HG02588 (cell line): ENCODE measurements at regions not wholly inside any gene's neighbourhood (a gene's known extent, or its start where the extent isn't known, plus 50 kb on each side); places are given as distances from the start of the nearest gene placed in this dataset.
A peak's percentile ranks its signal among the peaks of the same experiment; 100 is the strongest.
"Not testable (repeated sequence)": the region's sequence is repeated elsewhere in the genome, so short reads cannot be mapped to it uniquely, and the experiment has no call there.

ENCODE experiments used
- ATAC-seq: cut with Tn5 transposase; IDR thresholded peaks from one replicate; pipeline ENCODE4 v1.9.1; 2021; ENCODE audit warnings: mild to moderate bottlenecking, moderate library complexity; ENCODE audit not compliant: unreplicated experiment

DNA sequence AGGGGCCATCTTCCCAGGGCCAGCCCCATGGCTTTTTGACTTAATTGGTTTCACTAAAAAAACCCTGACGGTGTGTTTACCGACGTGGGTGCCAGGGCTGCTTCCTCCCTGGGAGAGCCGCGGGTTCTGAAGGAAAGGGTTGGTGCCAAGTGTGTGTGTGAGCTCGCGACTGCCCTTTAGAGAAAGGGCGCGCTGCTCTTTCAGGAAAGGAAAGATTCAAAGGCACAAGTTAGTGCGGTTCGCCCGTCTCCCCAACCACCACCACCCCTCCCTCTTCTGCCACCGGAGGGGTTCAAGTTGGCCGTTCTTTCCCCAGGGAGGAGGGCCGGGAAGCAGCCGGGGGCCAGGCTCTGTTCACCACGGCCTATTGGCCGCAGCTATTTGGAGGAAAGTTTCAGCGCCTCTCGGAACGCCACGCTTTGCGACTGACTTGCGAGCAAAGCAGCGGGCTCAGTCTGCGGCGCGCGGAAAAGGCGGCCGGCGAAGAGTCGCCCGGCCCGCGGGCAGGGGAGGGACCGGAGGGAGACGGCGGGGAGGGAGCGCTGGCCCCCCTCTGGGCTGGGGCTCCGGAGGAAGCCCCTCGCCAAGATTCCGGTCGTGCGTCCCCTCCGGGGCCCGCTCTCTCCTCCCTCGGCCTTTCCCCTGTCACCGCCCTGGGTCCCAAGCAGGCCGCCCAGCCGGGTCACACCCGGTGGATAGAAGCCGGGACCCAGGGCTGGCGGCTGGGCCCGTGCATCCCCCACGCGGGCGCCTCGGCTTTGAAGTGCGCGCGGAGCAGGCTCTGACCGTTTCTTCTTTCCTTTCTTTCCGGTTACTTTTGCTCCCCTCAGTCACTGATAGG is 165.9 kb upstream of the PPP1R3A start:
- no peak for ATAC-seq

DNA sequence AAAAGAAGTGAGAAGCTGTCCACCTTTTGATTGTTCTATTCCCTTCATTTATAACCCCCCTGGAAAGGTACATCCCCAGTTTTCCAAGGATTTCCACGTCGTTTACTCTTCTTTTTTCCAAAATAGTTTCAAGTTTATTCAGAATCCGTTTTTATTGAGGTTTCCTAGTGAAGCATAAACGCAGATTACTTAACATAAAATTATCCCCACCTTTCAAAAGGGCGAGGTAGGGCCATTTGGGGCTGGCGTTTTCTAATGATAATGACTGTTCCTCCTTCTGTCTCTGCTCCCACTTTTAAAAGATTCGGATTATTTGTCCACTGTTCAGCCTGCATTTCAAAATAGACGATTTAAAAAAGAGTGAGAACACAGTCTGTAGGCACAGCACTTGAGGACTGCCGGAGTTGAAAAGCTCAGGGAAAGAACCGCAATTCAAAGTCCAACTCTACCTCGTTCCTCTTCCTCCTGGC is 165.2 kb upstream of the PPP1R3A start:
- ATAC-seq: no peak

DNA sequence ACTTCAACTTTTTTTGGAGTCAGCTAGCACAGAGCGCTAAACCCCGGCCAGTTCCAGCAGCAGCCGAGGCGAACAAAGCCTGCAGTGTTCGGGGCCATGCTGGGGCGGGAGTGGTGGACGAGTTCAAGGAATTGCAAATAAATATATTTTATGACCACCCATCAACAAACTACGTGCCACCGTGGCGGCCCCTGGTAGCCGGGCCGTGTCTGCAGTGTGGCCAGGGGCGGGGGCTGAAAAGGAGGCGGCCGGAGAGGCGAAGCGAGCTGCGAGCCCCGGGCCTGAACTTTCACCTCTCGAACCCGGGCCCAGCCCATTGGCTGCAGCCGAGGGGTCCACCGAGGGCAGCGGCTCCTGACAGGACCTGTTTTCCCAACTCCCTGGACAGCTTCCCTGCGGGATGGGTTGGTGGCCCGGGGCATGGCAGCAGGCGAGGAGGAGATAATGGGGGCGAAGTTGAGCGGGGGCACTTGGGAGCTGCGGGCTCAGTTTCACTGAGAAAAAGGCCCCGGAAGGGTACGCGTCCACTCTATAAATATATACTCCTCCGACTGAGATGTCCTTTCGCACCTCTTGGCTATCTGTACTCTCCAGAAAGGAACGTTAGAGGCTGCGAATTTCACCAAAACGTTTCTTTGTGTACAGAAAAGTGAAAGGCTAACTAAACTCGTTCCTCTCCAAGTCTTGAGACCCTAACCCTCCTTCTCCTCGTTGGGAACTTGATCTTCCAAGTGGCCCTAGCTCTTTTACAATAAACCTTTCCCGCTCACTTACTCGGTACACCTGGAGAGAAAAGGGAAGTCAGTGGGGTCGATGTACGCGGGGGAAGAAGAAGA is 164.6 kb upstream of the PPP1R3A start:
- ATAC-seq: no peak

DNA sequence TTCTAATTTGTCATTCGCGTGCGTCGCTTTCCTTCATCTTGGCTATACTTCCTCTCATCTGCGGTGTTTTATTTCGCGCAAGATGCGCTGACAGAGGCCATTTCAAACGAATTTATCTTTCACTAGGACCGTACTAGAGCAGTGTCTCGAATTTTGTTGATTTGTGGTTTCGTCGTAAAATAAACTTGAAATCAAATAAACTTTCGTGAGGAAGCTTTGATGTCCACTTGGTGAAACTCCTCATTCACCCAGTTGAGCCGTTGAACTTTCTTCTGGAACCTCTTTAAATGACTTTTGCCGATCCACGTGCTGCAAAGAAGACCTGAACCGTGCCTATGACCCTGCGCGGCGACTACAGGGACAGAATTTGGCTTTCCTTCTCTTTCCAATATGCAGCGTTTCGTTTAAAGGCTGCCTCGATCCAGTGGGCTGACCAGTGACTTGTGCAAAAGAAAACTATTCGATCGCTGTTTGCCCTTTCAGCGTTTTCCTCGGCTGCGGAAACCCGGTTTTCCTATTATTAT is 163.9 kb upstream of the PPP1R3A start:
- ATAC-seq: no peak

DNA sequence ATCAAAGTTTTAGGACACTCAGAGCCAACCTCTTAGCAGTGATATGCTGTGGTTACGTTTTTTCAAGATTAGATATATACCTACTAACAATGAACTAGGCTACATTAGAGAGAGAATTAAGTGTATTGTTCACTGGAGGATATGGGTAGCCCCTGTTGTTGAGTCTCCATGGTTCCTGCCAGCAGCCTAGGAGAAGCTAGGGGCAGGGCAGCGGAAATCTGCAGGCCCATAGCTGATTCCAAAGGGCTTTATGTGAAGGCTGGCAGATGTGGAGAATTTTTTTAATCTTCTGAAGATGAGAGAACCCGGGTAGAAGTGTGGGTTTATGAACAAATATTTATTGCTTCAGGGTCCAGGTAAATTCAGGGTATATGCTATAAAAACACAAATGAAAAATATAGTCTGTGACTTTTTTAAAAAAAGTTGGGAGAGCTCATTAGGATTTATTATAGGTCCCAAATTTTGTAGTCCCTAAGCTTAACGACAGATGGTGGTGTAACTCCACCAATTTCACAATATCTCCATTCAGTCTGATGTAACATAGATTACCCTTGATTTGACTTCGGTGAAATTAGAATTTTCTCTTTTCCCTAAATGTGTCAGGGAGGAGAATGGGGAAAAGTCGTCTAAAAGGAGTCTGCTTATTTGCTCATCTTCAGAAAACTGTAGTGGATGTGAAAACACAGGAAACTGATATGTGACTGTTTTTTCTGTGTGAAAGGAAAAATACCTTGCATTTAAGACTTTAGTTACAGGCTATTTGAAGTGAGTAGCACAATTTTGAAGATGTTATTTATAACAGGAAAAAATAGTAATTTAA is 163.0 kb upstream of the PPP1R3A start:
- no peak for ATAC-seq

DNA sequence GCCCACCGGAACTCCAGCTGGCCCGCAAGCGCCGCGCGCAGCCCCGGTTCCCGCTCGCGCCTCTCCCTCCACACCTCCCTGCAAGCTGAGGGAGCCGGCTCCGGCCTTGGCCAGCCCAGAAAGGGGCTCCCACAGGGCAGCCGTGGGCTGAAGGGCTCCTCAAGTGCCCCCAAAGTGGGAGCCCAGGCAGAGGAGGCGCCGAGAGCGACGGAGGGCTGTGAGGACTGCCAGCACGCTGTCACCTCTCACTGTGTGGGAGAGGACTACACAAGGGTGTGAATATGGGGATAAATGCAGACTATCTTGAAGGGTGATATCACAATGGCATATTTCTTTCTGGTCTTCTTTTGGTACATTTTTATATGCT is 158.3 kb upstream of the PPP1R3A start:
- not testable (repeated sequence) for ATAC-seq

DNA sequence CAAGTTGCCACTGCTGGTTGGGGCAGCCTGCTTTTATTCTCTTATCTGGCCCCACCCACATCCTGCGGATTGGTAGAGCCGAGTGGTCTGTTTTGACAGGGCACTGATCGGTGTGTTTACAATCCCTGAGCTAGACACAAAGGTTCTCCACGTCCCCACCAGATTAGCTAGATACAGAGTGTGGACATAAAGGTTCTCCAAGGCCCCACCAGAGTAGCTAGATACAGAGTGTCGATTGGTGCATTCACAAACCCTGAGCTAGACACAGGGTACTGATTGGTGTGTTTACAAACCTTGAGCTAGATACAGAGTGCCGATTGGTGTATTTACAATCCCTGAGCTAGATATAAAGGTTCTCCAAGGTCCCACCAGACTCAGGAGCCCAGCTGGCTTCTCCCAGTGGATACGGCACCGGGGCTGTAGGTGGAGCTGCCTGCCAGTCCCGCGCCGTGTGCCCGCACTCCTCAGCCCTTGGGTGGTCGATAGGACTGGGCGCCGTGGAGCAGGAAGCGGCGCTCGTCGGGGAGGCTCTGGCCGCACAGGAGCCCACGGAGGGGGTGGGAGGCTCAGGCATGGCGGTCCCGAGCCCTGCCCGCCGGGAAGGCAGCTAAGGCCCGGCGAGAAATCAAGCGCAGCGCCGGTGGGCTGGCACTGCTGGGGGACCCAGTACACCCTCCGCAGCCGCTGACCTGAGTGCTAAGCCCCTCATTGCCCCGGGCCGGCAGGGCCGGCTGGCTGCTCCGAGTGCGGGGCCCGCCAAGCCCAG is 157.8 kb upstream of the PPP1R3A start:
- ATAC-seq: not testable (repeated sequence)

DNA sequence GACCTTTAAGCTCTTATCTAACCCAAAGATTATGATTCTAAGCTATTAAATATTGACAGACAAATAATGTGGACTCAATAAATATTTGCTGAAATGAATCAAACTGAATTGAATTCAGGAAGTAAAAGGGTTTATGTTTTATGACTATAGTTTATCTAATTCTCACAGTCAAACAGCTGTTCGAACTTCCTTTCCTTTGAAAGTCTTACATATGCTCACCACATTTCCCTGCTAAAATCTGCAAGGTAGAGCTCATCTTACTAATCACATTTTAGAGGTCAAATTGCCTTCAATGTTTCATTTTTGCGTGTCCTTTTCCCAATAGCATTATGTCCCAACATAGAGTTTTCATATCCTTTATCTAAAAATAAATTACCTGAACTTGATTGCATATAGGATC is 154.9 kb upstream of the PPP1R3A start:
- ATAC-seq: no peak

DNA sequence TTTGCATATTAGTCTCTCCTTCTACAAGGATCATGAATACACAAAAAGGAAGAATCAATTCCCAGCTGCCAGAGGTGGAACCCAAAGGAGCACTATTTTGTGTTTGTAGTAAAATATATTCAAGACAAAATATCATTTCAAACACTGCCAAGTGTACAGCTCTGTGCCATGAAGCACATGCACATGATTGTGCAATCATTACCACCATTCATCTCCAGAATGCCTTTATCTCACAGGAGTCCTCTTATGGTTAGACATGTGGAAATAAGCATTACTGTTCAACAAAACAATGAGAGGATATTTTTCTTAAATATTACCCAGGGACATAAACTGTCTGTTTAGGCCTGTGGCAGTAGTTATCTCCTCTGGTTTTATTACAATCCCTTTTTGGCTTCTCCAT is 151.4 kb upstream of the PPP1R3A start:
- no peak for ATAC-seq

DNA sequence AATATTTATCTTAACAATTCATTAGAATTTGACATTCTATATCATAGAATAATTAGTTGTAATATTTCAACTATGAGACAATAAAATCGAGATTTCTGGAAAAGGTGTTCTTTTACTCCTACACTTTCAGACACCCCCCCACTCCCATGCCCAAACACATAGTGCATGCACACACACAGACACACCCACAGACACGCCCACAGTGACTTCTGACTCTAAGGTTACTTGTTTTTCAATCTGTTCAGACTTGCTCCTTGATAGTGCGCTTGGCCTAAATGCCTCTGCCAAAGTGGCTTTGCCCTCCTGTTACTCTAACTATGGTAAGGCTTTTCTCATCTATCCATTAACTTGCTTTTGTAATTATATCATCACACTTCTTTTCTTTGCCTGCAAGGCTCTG is 144.0 kb upstream of the PPP1R3A start:
- ATAC-seq: no peak

DNA sequence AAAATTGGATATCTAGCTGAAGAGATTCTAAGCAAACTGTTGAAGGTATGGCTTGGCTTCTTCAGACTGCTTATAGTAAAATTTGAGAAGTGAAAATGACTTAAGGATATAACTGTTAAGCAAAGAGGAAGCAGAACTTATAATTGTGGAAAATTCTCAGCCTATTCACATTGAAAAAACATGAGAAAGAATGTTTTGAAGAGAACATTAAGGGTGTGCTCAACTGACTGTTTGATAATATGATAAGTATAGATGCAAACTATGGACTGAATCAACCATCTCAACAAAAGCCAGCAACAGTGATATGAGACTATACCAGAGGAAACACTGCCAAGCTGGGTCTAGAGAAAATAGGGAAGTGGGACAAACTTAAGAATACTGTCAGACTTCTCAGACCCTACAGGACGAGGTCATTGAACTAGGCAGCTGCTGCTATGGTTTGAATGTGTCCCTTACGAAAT is 133.1 kb upstream of the PPP1R3A start:
- ATAC-seq: peak; percentile 89

DNA sequence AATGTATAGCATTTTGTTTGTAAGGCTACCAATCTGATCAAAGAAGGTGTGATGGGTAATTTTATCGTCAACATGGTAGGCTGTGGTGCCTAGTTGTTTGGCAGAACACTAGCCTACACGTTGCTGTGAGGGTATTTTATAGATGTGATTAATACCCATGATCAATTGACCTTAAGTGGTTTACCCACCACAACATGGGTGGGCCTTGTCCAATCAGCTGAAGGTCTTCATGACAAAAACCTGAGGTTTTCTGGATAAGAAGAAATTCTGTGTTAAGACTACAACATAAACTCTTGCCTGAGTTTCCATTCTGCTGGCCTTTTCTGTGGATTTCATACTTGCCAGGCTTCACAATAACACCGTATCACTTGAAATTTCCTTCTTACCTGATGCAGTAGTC is 131.8 kb upstream of the PPP1R3A start:
- ATAC-seq: no peak

DNA sequence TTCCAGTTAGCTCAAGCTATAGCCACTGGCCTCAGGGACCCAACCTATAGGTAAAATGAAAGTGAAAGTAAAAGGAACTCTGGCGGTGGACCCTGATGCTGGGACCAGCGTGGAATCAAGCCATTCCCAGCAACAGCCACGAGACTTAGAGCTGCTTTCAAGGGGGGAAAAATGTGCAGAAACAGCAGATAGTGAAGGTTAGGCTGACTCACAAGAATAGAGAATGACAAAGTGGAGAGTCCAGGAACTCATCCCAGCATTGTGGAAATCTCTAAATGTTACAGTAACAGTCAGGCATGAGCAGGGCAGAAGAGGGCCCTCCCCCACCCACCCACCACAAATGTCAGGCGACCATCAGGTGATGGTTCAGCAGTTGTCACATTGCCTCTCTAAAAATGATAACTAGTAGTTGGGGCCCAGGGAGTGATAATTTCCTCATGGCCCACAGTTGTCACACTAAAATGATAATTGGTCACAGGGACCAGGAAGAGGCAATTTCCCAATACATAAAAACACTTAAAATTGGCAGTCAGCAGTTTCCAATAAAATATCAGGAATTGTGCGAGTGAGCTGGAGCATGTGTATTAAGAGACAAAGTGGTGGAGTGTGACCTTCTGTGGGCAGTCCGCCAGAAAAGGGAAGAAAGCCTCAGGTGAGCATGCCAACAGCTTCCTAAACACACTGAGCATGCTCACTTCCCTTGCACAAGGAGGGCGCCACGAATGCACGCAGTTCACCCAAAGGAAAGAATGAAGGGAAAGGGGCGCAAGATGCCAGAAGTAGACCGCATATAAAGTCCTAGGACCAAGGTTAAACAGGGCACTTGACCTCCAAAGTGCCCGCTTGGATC is 129.8 kb upstream of the PPP1R3A start:
- ATAC-seq: no peak

DNA sequence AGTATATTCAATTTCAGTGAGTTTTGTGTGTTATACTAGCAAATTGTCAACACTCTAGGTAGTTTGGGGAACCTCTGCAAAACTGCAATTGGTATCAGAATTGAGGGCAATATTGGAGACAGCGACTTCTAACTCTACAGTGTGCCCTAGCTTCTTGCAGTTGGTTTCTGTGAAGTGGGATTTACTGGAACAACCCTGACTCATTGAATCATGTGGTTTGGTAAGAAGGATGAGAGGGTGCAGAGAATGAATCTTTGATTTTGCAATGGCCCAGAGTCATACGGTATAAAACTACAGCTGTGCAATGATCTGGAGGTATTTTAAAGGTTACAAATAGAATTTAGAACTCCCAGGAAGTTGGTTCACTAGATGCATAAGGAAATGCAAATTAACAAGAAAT is 129.1 kb upstream of the PPP1R3A start:
- no peak for ATAC-seq

DNA sequence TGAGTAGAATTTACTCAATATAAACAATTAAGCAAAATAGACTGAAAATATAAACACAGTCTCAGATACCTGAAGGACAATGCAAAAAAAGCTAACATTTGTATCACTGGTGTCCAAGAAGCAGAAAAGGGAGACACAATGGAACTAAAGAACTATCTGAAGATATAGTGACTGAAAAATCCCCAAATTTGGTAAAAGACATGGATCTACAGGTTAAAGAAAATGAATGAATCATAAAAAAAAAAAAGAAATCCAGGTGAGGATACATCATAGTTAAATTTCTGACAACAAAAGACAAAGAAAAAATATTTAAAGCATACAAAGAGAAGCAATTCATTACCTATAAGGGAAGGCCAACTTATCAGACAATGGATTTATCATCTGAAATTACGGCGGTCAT is 114.7 kb upstream of the PPP1R3A start:
- ATAC-seq: no peak

DNA sequence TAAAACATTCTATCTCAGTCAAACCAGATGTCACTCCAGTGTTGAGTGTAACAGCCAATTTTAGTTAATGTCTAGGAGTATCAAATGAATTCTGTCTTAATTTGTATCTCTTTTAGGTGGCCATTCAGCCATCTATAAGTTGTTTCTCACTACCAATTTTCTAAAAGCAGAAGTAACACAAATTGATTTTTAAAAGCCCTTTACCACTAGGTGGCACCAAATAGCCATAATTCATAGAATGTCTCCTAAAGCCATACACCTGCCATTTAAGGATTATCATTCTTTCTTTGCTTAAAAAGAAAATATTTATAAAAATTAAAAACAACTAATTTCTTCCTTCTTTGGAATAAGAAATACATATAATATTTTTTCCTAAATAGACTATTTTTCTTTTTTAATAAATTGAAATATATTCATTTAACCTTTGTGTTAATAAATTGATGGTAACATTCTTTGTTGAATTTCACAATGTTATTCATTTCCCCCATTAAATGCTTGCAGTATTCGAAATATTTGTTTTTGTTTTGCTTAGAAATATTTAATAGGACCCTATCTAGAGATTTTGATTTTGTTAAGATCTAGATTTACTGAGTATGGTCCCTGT is 107.8 kb upstream of the PPP1R3A start:
- ATAC-seq: peak; percentile 72

DNA sequence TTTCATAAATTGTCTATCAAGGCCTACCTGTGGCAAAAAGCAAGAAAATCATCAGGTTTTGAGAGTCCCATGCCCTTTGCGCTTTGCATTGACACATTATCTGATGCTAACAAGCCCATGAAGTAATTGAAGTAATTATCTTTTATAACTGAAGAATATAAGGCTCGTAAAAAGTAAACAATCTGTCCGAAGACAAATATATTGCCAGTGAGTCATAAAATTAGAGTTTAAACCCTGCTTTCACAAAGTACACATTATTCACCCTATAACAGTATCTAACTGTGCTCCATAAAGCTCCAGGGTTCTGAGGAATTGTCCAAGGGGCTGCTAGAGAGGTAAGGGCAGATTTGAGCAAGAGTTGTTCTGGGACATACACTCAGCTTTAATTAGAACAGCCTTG is 102.3 kb upstream of the PPP1R3A start:
- ATAC-seq: no peak

DNA sequence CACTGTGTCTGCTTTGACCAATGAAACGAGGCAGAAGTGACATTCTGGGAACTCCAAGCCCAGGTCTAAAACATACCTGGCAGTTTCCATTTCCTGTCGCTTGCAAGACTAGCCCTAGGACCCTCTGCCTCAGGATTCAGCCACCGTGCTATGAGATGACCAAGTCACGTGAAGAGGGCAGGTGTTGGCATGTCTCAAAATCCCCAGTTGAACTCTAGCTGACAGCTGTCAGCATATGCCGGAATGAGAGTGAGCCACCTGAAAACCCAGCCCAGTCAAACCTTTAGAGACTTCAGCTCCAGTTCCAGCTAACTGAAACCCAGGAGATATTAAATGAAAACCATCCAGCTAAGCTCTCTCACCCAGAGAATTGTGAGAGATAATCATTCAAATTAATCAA is 89.9 kb upstream of the PPP1R3A start:
- no peak for ATAC-seq

DNA sequence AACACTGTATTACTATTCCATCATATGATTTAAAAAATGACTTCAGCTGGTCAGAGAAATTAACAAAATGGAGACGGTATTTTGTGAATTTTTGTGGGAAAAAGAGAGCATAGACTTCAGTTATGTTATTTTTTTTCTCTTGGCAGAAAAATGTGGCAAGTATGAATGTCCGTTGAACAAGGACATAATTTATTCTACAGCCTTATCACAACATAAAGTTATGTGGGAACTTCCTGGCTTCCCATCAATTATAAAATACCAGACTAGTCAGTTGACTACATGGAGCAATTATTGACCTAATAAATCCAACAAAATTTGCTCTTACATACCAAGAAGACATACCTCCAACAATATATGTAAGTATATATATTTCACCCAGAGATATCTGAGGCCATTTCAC is 88.6 kb upstream of the PPP1R3A start:
- no peak for ATAC-seq
